Uterus (tissue), 3 donors: ENCODE measurements at regions not wholly inside any gene's neighbourhood (a gene's known extent, or its start where the extent isn't known, plus 50 kb on each side); places are given as distances from the start of the nearest gene placed in this dataset.

ENCODE experiments used
- DNase-seq, 2 donors: peaks; one replicate each; pipeline ENCODE4 v3.0.0-alpha.2; 2019 to 2020
- H3K27ac ChIP-seq, 2 donors: fragments of 200-600 bp; sonication (generic); 1 replicate in 1 of 2; 2 replicates in 1 of 2; pipeline ENCODE4 v1.5.1; 2016 to 2018
- H3K27me3 ChIP-seq, 2 donors: fragments of 200-600 bp; sonication (generic); one replicate each; pipeline ENCODE4 v1.5.1; 2018 to 2019; ENCODE audit warnings: control low read depth in 1 of 2
- H3K36me3 ChIP-seq, 2 donors: fragments of 200-600 bp; sonication (generic); one replicate each; pipeline ENCODE4 v1.5.1; 2019; ENCODE audit warnings: control low read depth in 1 of 2
- H3K4me1 ChIP-seq, 2 donors: fragments of 200-600 bp; sonication (generic); one replicate each; pipeline ENCODE4 v1.5.1; 2018 to 2019; ENCODE audit warnings: control low read depth in 1 of 2
- H3K4me3 ChIP-seq, 2 donors: fragments of 200-600 bp; sonication (generic); 1 replicate in 1 of 2; 2 replicates in 1 of 2; pipeline ENCODE4 v1.5.1; 2018 to 2019; ENCODE audit warnings: mild to moderate bottlenecking in 1 of 2
- H3K9me3 ChIP-seq, 2 donors: fragments of 200-600 bp; sonication (generic); one replicate each; pipeline ENCODE4 v1.5.1; 2019; ENCODE audit warnings: control low read depth in 1 of 2
- CTCF ChIP-seq, 4 experiments: fragments of 200-600 bp in 2 of 4; fragments of 450-650 bp in 2 of 4; sonication (generic) in 2 of 4; IDR thresholded peaks; one replicate each; pipeline ENCODE4 v1.5.1; 2016 to 2019; ENCODE audit warnings: antibody characterized with exemption in 4 of 4, mild to moderate bottlenecking in 2 of 4, moderate library complexity in 1 of 4
- POLR2A ChIP-seq, 2 donors: fragments of 450-650 bp; IDR thresholded peaks; one replicate each; pipeline ENCODE4 v1.6.1; 2016; ENCODE audit warnings: antibody characterized with exemption in 2 of 2, mild to moderate bottlenecking in 1 of 2, moderate library complexity in 1 of 2
- intact Hi-C: fragments of 100-400 bp; cut with DNase I; formaldehyde crosslinking; loops from one replicate; pipeline ENCODE4 v1.15.1; 2023; ENCODE audit warnings: low total_unique reads
- donor health status: DM: yes; HTN: yes; CAD: no.

GRCh38 chr2:6764968-6765723 is 100.6 kb downstream of the CMPK2 start:
- Histone ChIP-seq H3K9me3 (no peaks in the 10 kb centered on the region), H3K27ac (no peak overlapping the region), H3K4me3 (no peak overlapping the region), H3K4me1 (no peaks in the 10 kb centered on the region), H3K36me3 (no peaks in the 10 kb centered on the region), H3K27me3 (no peaks in the 10 kb centered on the region)
- TF ChIP-seq CTCF (IDR thresholded peaks at IDR 0.05) (no peak), POLR2A (IDR thresholded peaks at IDR 0.05) (no peak)
- no peak for DNase-seq
- intact Hi-C loops, result no loop called here

GRCh38 chr2:6769346-6769745 is 96.4 kb downstream of the CMPK2 start:
- no peak for DNase-seq
- Histone ChIP-seq H3K27me3 (no peaks in the 10 kb centered on the region), H3K9me3 (no peaks in the 10 kb centered on the region), H3K4me3 (no peak overlapping the region), H3K4me1 (no peaks in the 10 kb centered on the region), H3K27ac (no peak overlapping the region), H3K36me3 (no peaks in the 10 kb centered on the region)
- TF ChIP-seq POLR2A (IDR thresholded peaks at IDR 0.05) (no peak), CTCF (IDR thresholded peaks at IDR 0.05) (no peak)
- intact Hi-C loops, result no loop called here

- Histone ChIP-seq H3K27me3 (no peaks in the 10 kb centered on the region), H3K9me3 (no peaks in the 10 kb centered on the region), H3K4me3 (no peak overlapping the region), H3K4me1 (no peaks in the 10 kb centered on the region), H3K27ac (no peak overlapping the region), H3K36me3 (no peaks in the 10 kb centered on the region)
- intact Hi-C loops, result no loop called here
- no peak for DNase-seq
- no peak for TF ChIP-seq CTCF (IDR thresholded peaks at IDR 0.05)
- TF ChIP-seq POLR2A (IDR thresholded peaks at IDR 0.05), result no peak
Measured at GRCh38 chr2:6770006-6770405, 95.7 kb downstream of the CMPK2 start.

GRCh38 chr2:6771634-6772611 is 93.8 kb downstream of the CMPK2 start:
- H3K27me3 ChIP-seq, result no peaks in the 10 kb centered on the region
- no peak for TF ChIP-seq CTCF (IDR thresholded peaks at IDR 0.05)
- no peak for TF ChIP-seq POLR2A (IDR thresholded peaks at IDR 0.05)
- intact Hi-C loops, result no loop called here

More at GRCh38 chr2:6771634-6772611, 93.8 kb downstream of the CMPK2 start:
- Histone ChIP-seq H3K9me3 (no peaks in the 10 kb centered on the region), H3K27ac (no peak overlapping the region), H3K4me1 (no peaks in the 10 kb centered on the region), H3K36me3 (no peaks in the 10 kb centered on the region), H3K4me3 (no peak overlapping the region)
- no peak for DNase-seq
